ENCODE measurements at regions not wholly inside any gene's neighbourhood (a gene's known extent, or its start where the extent isn't known, plus 50 kb on each side); places are given as distances from the start of the nearest gene placed in this dataset.

DNA sequence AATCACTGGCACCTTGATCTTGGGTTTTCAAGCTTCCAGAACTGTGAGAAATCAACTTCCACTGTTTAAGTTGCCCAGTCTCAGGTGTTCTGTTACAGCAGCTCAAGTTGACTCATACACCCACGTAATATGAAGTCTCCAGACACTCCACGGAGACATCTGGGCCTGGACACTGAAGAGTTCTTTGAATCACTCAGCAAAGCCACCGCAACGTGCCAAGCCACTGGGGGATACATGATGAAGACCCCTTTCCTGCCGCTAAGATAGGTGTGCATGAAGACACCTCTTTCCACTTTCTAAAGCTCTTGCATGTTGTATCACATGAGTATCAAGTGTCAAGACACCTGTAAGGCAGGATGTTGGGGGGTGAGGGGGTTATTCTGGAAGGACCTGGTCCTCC lies 311.7 kb upstream of the RTL1 start:
- TF ChIP-seq, protein P1, sequence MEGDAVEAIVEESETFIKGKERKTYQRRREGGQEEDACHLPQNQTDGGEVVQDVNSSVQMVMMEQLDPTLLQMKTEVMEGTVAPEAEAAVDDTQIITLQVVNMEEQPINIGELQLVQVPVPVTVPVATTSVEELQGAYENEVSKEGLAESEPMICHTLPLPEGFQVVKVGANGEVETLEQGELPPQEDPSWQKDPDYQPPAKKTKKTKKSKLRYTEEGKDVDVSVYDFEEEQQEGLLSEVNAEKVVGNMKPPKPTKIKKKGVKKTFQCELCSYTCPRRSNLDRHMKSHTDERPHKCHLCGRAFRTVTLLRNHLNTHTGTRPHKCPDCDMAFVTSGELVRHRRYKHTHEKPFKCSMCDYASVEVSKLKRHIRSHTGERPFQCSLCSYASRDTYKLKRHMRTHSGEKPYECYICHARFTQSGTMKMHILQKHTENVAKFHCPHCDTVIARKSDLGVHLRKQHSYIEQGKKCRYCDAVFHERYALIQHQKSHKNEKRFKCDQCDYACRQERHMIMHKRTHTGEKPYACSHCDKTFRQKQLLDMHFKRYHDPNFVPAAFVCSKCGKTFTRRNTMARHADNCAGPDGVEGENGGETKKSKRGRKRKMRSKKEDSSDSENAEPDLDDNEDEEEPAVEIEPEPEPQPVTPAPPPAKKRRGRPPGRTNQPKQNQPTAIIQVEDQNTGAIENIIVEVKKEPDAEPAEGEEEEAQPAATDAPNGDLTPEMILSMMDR (CRISPR knock-in tag; IDR thresholded peaks at IDR 0.05), result no peak
- TF ChIP-seq CREM (IDR thresholded peaks at IDR 0.05), result no peak
- TF ChIP-seq CREM (CRISPR knock-in tag; IDR thresholded peaks at IDR 0.05), result no peak
- no peak for TF ChIP-seq KDM5B (CRISPR knock-in tag; IDR thresholded peaks at IDR 0.05; ENCODE audit: borderline replicate concordance)
- no peak for TF ChIP-seq ZNF629 (CRISPR knock-in tag; conservative IDR thresholded peaks at IDR 0.05)
- no peak for TF ChIP-seq CREB1 (IDR thresholded peaks at IDR 0.05)
- TF ChIP-seq CREB1 (CRISPR knock-in tag; IDR thresholded peaks at IDR 0.05), result no peak
- TF ChIP-seq, protein P2, sequence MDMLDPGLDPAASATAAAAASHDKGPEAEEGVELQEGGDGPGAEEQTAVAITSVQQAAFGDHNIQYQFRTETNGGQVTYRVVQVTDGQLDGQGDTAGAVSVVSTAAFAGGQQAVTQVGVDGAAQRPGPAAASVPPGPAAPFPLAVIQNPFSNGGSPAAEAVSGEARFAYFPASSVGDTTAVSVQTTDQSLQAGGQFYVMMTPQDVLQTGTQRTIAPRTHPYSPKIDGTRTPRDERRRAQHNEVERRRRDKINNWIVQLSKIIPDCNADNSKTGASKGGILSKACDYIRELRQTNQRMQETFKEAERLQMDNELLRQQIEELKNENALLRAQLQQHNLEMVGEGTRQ (IDR thresholded peaks at IDR 0.05; ENCODE audit: low read depth, low read length), result no peak
- TF ChIP-seq, protein P2 (CRISPR knock-in tag; IDR thresholded peaks at IDR 0.05; ENCODE audit: borderline replicate concordance), result no peak
- TF ChIP-seq ZNF121 (CRISPR knock-in tag; IDR thresholded peaks at IDR 0.05), result no peak
- TF ChIP-seq ZNF619 (CRISPR knock-in tag; IDR thresholded peaks at IDR 0.05), result no peak
